ENCODE measurements at regions not wholly inside any gene's neighbourhood (a gene's known extent, or its start where the extent isn't known, plus 50 kb on each side); places are given as distances from the start of the nearest gene placed in this dataset.

DNA sequence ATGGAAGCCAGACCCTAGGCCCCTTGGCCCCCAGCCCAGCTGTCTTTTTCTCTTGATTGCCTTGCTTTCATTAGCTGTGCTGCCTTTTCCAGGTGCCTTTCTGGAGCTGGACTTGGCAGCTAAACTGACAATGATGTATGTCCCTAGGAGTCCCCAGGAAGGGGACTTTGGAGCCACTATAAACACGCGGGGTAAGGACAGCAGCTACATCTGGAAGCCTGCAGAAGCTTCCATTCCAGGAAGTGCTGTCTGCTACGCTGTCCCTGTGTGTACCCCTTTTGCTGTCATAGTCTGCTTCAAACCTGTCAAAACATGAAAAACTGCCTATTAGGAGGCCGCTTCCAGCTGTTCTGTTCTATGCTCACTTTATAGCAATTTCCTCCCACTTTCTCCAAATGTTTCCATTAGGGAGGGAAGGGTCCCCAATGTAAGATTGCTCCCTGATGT, 153.3 kb upstream of the RAG2 start:
- CTCF ChIA-PET = interaction anchor here (0.9 to 1.0 kb wide), 2 partner anchors 16 to 188 kb away, joined by 3 to 4 read pairs; no protein-coding TSS in a partner anchor
- ATAC-seq = no peak
- Histone ChIP-seq H3K9ac (ENCODE audit: low read length) (no peak overlapping the region), H2AFZ (ENCODE audit: low read depth, low read length, poor library complexity, severe bottlenecking) (no peak overlapping the region), H3K4me1 (ENCODE audit: control insufficient read depth in 1 of 2, insufficient read depth in 2 of 2, low read length in 2 of 2) (no peaks in the 10 kb centered on the region), H3K36me3 (ENCODE audit: control insufficient read depth in 1 of 2, insufficient read depth in 2 of 2, low read length in 2 of 2) (no peaks in the 10 kb centered on the region), H4K20me1 (ENCODE audit: insufficient read depth) (no peaks in the 10 kb centered on the region), H3K27ac (ENCODE audit: low read depth, low read length) (no peak overlapping the region), H3K79me2 (ENCODE audit: insufficient read depth, low read length) (no peaks in the 10 kb centered on the region), H3K4me3 (replicated peaks in 1 of 2; ENCODE audit: low read depth in 1 of 2, low read length in 2 of 2) (no peak overlapping the region), H3K4me2 (ENCODE audit: low read length) (no peak overlapping the region), H3K27me3 (ENCODE audit: insufficient read depth, low read length) (peaks cover 22% of the 10 kb centered on the region), H3K9me2 (ENCODE audit: insufficient read depth) (no peaks in the 10 kb centered on the region), H3K9me3 (ENCODE audit: control insufficient read depth in 1 of 2, insufficient read depth in 1 of 2, low read depth in 1 of 2, low read length in 2 of 2) (no peaks in the 10 kb centered on the region)
- BruUV-seq (replicated peaks) = no TSS peak
- intact Hi-C loops (cut with micrococcal nuclease) = no loop called here
- POLR2A ChIA-PET = no interaction called here
- DNase-seq (ENCODE audit: low read depth, low spot score) = no peak
- RAD21 ChIA-PET (ENCODE audit: low non-redundant PET in 1 of 2, low total read pairs in 2 of 2, uncharacterized antibody in 2 of 2, unreplicated experiment in 2 of 2) = no interaction called here
- no peak for TF ChIP-seq POLR2A (IDR thresholded peaks at IDR 0.05; ENCODE audit: borderline replicate concordance, extremely low read depth, insufficient read depth, insufficient read length)

DNA sequence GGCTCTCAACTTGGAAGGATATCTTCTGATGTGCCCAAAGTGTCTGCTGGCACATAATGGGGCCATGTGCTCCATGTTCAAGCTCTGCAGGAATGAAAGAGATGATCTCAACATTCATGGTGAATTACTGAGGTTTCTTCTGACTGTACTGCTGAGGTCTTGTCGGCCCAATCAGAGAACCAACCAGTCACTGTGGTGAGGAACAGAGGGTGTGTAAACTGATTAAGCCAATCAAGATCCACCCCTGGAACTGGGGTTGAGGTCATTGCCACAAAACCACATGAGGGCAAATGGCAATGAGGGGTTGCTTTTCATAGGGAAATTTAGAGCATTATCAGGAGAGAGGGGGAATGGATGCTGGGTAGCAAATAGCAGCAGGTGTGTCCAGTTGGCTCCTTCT, 152.3 kb upstream of the RAG2 start:
- no TSS peak for BruUV-seq (replicated peaks)
- intact Hi-C loops (cut with micrococcal nuclease) = no loop called here
- DNase-seq (ENCODE audit: low read depth, low spot score) = no peak
- Histone ChIP-seq H3K9me2 (ENCODE audit: insufficient read depth) (no peaks in the 10 kb centered on the region), H3K9ac (ENCODE audit: low read length) (no peak overlapping the region), H2AFZ (ENCODE audit: low read depth, low read length, poor library complexity, severe bottlenecking) (no peak overlapping the region), H3K4me2 (ENCODE audit: low read length) (no peak overlapping the region), H4K20me1 (ENCODE audit: insufficient read depth) (no peaks in the 10 kb centered on the region), H3K4me1 (ENCODE audit: control insufficient read depth in 1 of 2, insufficient read depth in 2 of 2, low read length in 2 of 2) (no peaks in the 10 kb centered on the region), H3K9me3 (ENCODE audit: control insufficient read depth in 1 of 2, insufficient read depth in 1 of 2, low read depth in 1 of 2, low read length in 2 of 2) (no peaks in the 10 kb centered on the region), H3K27ac (ENCODE audit: low read depth, low read length) (no peak overlapping the region), H3K79me2 (ENCODE audit: insufficient read depth, low read length) (no peaks in the 10 kb centered on the region), H3K27me3 (ENCODE audit: insufficient read depth, low read length) (peaks cover 22% of the 10 kb centered on the region), H3K4me3 (replicated peaks in 1 of 2; ENCODE audit: low read depth in 1 of 2, low read length in 2 of 2) (no peak overlapping the region), H3K36me3 (ENCODE audit: control insufficient read depth in 1 of 2, insufficient read depth in 2 of 2, low read length in 2 of 2) (no peaks in the 10 kb centered on the region)
- ChIA-PET POLR2A (no interaction called here), CTCF (interaction anchor here (0.9 to 4.7 kb wide), 2 partner anchors 15 to 48 kb away, joined by 3 to 135 read pairs; no protein-coding TSS in a partner anchor), RAD21 (ENCODE audit: low non-redundant PET in 1 of 2, low total read pairs in 2 of 2, uncharacterized antibody in 2 of 2, unreplicated experiment in 2 of 2) (interaction anchor here in 1 of 2 experiments (0.6 kb wide), 1 partner anchor 24 kb away, joined by 3 read pairs; no protein-coding TSS in a partner anchor)
- ATAC-seq = no peak
- TF ChIP-seq EZH2 (IDR thresholded peaks at IDR 0.05) (no peak), EGR1 (IDR thresholded peaks at IDR 0.05; ENCODE audit: low read depth) (no peak), ZFX (IDR thresholded peaks at IDR 0.05) (no peak), CEBPB (IDR thresholded peaks at IDR 0.05; ENCODE audit: low read depth) (no peak), POLR2AphosphoS5 (IDR thresholded peaks at IDR 0.05; ENCODE audit: low read depth, low read length) (no peak), YY1 (IDR thresholded peaks at IDR 0.05; ENCODE audit: extremely low read depth, insufficient replicate concordance, low read depth, low read length) (no peak), ZNF274 (IDR thresholded peaks at IDR 0.05; ENCODE audit: low read depth, low read length) (no peak), EZH2phosphoT487 (IDR thresholded peaks at IDR 0.05; ENCODE audit: borderline replicate concordance) (no peak), CBX3 (IDR thresholded peaks at IDR 0.05; ENCODE audit: low read depth) (no peak)
- TF ChIP-seq, protein P1, sequence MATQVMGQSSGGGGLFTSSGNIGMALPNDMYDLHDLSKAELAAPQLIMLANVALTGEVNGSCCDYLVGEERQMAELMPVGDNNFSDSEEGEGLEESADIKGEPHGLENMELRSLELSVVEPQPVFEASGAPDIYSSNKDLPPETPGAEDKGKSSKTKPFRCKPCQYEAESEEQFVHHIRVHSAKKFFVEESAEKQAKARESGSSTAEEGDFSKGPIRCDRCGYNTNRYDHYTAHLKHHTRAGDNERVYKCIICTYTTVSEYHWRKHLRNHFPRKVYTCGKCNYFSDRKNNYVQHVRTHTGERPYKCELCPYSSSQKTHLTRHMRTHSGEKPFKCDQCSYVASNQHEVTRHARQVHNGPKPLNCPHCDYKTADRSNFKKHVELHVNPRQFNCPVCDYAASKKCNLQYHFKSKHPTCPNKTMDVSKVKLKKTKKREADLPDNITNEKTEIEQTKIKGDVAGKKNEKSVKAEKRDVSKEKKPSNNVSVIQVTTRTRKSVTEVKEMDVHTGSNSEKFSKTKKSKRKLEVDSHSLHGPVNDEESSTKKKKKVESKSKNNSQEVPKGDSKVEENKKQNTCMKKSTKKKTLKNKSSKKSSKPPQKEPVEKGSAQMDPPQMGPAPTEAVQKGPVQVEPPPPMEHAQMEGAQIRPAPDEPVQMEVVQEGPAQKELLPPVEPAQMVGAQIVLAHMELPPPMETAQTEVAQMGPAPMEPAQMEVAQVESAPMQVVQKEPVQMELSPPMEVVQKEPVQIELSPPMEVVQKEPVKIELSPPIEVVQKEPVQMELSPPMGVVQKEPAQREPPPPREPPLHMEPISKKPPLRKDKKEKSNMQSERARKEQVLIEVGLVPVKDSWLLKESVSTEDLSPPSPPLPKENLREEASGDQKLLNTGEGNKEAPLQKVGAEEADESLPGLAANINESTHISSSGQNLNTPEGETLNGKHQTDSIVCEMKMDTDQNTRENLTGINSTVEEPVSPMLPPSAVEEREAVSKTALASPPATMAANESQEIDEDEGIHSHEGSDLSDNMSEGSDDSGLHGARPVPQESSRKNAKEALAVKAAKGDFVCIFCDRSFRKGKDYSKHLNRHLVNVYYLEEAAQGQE (IDR thresholded peaks at IDR 0.05; ENCODE audit: low read depth) = no peak
- TF ChIP-seq, protein P2, sequence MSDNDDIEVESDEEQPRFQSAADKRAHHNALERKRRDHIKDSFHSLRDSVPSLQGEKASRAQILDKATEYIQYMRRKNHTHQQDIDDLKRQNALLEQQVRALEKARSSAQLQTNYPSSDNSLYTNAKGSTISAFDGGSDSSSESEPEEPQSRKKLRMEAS (IDR thresholded peaks at IDR 0.05) = no peak
- TF ChIP-seq, protein P3, sequence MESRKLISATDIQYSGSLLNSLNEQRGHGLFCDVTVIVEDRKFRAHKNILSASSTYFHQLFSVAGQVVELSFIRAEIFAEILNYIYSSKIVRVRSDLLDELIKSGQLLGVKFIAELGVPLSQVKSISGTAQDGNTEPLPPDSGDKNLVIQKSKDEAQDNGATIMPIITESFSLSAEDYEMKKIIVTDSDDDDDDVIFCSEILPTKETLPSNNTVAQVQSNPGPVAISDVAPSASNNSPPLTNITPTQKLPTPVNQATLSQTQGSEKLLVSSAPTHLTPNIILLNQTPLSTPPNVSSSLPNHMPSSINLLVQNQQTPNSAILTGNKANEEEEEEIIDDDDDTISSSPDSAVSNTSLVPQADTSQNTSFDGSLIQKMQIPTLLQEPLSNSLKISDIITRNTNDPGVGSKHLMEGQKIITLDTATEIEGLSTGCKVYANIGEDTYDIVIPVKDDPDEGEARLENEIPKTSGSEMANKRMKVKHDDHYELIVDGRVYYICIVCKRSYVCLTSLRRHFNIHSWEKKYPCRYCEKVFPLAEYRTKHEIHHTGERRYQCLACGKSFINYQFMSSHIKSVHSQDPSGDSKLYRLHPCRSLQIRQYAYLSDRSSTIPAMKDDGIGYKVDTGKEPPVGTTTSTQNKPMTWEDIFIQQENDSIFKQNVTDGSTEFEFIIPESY (IDR thresholded peaks at IDR 0.05; ENCODE audit: extremely low read depth, insufficient replicate concordance, low read length) = no peak
- TF ChIP-seq, protein P4, sequence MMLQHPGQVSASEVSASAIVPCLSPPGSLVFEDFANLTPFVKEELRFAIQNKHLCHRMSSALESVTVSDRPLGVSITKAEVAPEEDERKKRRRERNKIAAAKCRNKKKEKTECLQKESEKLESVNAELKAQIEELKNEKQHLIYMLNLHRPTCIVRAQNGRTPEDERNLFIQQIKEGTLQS (IDR thresholded peaks at IDR 0.05) = no peak
